CD14-positive monocyte (primary cell): ENCODE measurements at regions not wholly inside any gene's neighbourhood (a gene's known extent, or its start where the extent isn't known, plus 50 kb on each side); places are given as distances from the start of the nearest gene placed in this dataset.

Source experiments
- DNase-seq, 3 donors: peaks; one replicate each; pipeline ENCODE4 v3.0.0-alpha.2; 2011 to 2022
- H2AFZ ChIP-seq: 2 replicates; pipeline ENCODE4 v1.6.0; 2012; ENCODE audit warnings: mild to moderate bottlenecking, low read depth, low read length, inconsistent platforms; ENCODE audit not compliant: insufficient read depth, poor library complexity, severe bottlenecking
- H3K27ac ChIP-seq, 2 donors: 1 replicate in 1 of 2; 2 replicates in 1 of 2; pipeline ENCODE4 v1.5.1; 2012 to 2013; ENCODE audit warnings: low read length in 2 of 2, control low read depth in 1 of 2, inconsistent platforms in 1 of 2, low read depth in 1 of 2, mild to moderate bottlenecking in 1 of 2
- H3K27me3 ChIP-seq, 2 donors: one replicate each; pipeline versions ENCODE4 v1.6.0 to v1.6.1; 2011 to 2013; ENCODE audit warnings: low read length in 2 of 2; ENCODE audit not compliant: control insufficient read depth in 2 of 2, insufficient read depth in 2 of 2
- H3K36me3 ChIP-seq, 2 donors: replicated peaks in 1 of 2; 1 replicate in 1 of 2; 2 replicates in 1 of 2; pipeline versions ENCODE4 v1.5.1 to v1.6.1; 2012 to 2013; ENCODE audit warnings: low read length in 2 of 2, control low read depth in 1 of 2, inconsistent platforms in 1 of 2, mild to moderate bottlenecking in 1 of 2; ENCODE audit not compliant: insufficient read depth in 2 of 2, control insufficient read depth in 1 of 2
- H3K4me1 ChIP-seq, 2 donors: 1 replicate in 1 of 2; 2 replicates in 1 of 2; pipeline versions ENCODE4 v1.5.1 to v1.6.1; 2012 to 2013; ENCODE audit warnings: low read length in 2 of 2, control low read depth in 1 of 2, inconsistent platforms in 1 of 2, mild to moderate bottlenecking in 1 of 2, moderate library complexity in 1 of 2; ENCODE audit not compliant: insufficient read depth in 2 of 2, control insufficient read depth in 1 of 2
- H3K4me2 ChIP-seq: replicated peaks from 2 replicates; pipeline ENCODE3; 2012; ENCODE audit warnings: low read length, moderate library complexity, mild to moderate bottlenecking; ENCODE audit not compliant: poor library complexity, severe bottlenecking; ENCODE audit errors: extremely low read depth
- H3K4me3 ChIP-seq, 3 experiments: fragments of 200-600 bp in 1 of 3; sonication (generic) in 1 of 3; replicated peaks in 1 of 3; 1 replicate in 2 of 3; 2 replicates in 1 of 3; pipeline ENCODE4 v1.5.1; 2011 to 2013; ENCODE audit warnings: low read length in 3 of 3, mild to moderate bottlenecking in 3 of 3, control low read depth in 2 of 3, low read depth in 2 of 3, inconsistent platforms in 1 of 3, moderate library complexity in 1 of 3
- H3K79me2 ChIP-seq: 2 replicates; pipeline ENCODE4 v1.6.0; 2012; ENCODE audit warnings: mild to moderate bottlenecking, control low read depth, inconsistent platforms, low read length, moderate library complexity; ENCODE audit not compliant: insufficient read depth
- H3K9ac ChIP-seq: 2 replicates; pipeline ENCODE4 v1.6.0; 2017; ENCODE audit warnings: low read length, mild to moderate bottlenecking; ENCODE audit not compliant: insufficient read depth, poor library complexity, severe bottlenecking
- H3K9me3 ChIP-seq, 2 donors: replicated peaks in 1 of 2; 1 replicate in 1 of 2; 2 replicates in 1 of 2; pipeline versions ENCODE4 v1.5.1 to v1.6.1; 2012 to 2013; ENCODE audit warnings: low read length in 2 of 2, control low read depth in 1 of 2; ENCODE audit not compliant: control insufficient read depth in 1 of 2, insufficient read depth in 1 of 2
- H4K20me1 ChIP-seq: 2 replicates; pipeline ENCODE4 v1.6.0; 2012; ENCODE audit warnings: mild to moderate bottlenecking, low read length, control low read depth, moderate library complexity; ENCODE audit not compliant: insufficient read depth
- H3K27ac Mint-ChIP-seq, 7 donors: one replicate each; pipeline ENCODE4 v1.8.0; 2020; ENCODE audit warnings: mild to moderate bottlenecking in 7 of 7, mixed read lengths in 7 of 7, moderate library complexity in 6 of 7, inconsistent platforms in 2 of 7
- H3K27me3 Mint-ChIP-seq, 3 donors: one replicate each; pipeline ENCODE4 v1.8.0; 2021 to 2022; ENCODE audit warnings: low read depth in 3 of 3, mild to moderate bottlenecking in 3 of 3, mixed read lengths in 3 of 3, moderate library complexity in 3 of 3, inconsistent platforms in 1 of 3
- H3K36me3 Mint-ChIP-seq, 2 donors: one replicate each; pipeline ENCODE4 v1.8.0; 2020; ENCODE audit warnings: mixed read lengths in 2 of 2, inconsistent platforms in 1 of 2, mild to moderate bottlenecking in 1 of 2
- H3K4me1 Mint-ChIP-seq: one replicate; pipeline ENCODE4 v1.8.0; 2020; ENCODE audit warnings: mild to moderate bottlenecking, mixed read lengths
- H3K4me3 Mint-ChIP-seq, 2 donors: one replicate each; pipeline ENCODE4 v1.8.0; 2020; ENCODE audit warnings: mild to moderate bottlenecking in 2 of 2, mixed read lengths in 2 of 2, moderate library complexity in 1 of 2
- H3K9me3 Mint-ChIP-seq, 7 donors: one replicate each; pipeline ENCODE4 v1.8.0; 2020 to 2022; ENCODE audit warnings: mixed read lengths in 7 of 7, mild to moderate bottlenecking in 6 of 7, moderate library complexity in 6 of 7, inconsistent platforms in 2 of 7
- CTCF ChIP-seq: fragments of 200-600 bp; IDR thresholded peaks from one replicate; pipeline ENCODE4 v1.8.0; 2022; ENCODE audit warnings: antibody characterized with exemption, mild to moderate bottlenecking
- WGBS: methylation state at CpG from one replicate; pipeline ENCODE4 v1.1.5; 2013; ENCODE audit warnings: missing lambda C conversion rate; ENCODE audit not compliant: insufficient coverage; 5-methylcytosine and 5-hydroxymethylcytosine counted together
- intact Hi-C, 2 donors: fragments of 100-400 bp; cut with micrococcal nuclease; formaldehyde crosslinking; loops; one replicate each; pipeline versions ENCODE4 v1.15.0 to v1.15.1; 2023

- no peak overlapping the region for H3K27ac Mint-ChIP-seq
These were observed 1313.7 kb upstream of the NRXN1 start for GRCh38 chr2:52345676-52346075.

GRCh38 chr2:52345082-52345481 is 1313.2 kb upstream of the NRXN1 start:
- Mint-ChIP-seq H3K36me3 (no peaks in the 10 kb centered on the region), H3K9me3 (peaks cover 0 to 7% (median 2%) of the 10 kb centered on the region in 7 donors), H3K4me1 (no peaks in the 10 kb centered on the region), H3K27ac (no peak overlapping the region), H3K4me3 (no peak overlapping the region), H3K27me3 (peaks cover 0 to 2% (median 0%) of the 10 kb centered on the region in 3 donors)
- no peak overlapping the region for H3K4me3 ChIP-seq
- DNase-seq: no peak
- H2AFZ ChIP-seq: no peak overlapping the region
- H4K20me1 ChIP-seq: no peaks in the 10 kb centered on the region
- no peak for TF ChIP-seq CTCF
- no peaks in the 10 kb centered on the region for H3K27me3 ChIP-seq
- H3K4me1 ChIP-seq: no peaks in the 10 kb centered on the region
- no peak overlapping the region for H3K9ac ChIP-seq
- H3K27ac ChIP-seq: no peak overlapping the region
- H3K4me2 ChIP-seq: no peak overlapping the region
- H3K9me3 ChIP-seq: no peaks in the 10 kb centered on the region
- intact Hi-C loops: no loop called here
- H3K79me2 ChIP-seq: no peaks in the 10 kb centered on the region
- H3K36me3 ChIP-seq: no peaks in the 10 kb centered on the region

More at GRCh38 chr2:52345676-52346075, 1313.7 kb upstream of the NRXN1 start:
- Histone ChIP-seq H3K4me3 (no peak overlapping the region), H3K9me3 (no peaks in the 10 kb centered on the region), H3K36me3 (no peaks in the 10 kb centered on the region), H3K4me1 (no peaks in the 10 kb centered on the region), H3K4me2 (no peak overlapping the region), H3K27ac (no peak overlapping the region), H3K79me2 (no peaks in the 10 kb centered on the region), H4K20me1 (no peaks in the 10 kb centered on the region), H3K27me3 (no peaks in the 10 kb centered on the region), H2AFZ (no peak overlapping the region), H3K9ac (no peak overlapping the region)
- Mint-ChIP-seq H3K36me3 (no peaks in the 10 kb centered on the region), H3K27me3 (peaks cover 0 to 2% (median 0%) of the 10 kb centered on the region in 3 donors), H3K4me1 (no peaks in the 10 kb centered on the region), H3K9me3 (peaks cover 0 to 7% (median 0%) of the 10 kb centered on the region in 7 donors), H3K4me3 (no peak overlapping the region)
- DNase-seq: no peak
- no CpG with 5 or more reads among the region's 4 CpGs for WGBS
- intact Hi-C loops: no loop called here
- TF ChIP-seq CTCF: no peak
